NCI-H774 (cell line): ENCODE measurements at regions not wholly inside any gene's neighbourhood (a gene's known extent, or its start where the extent isn't known, plus 50 kb on each side); places are given as distances from the start of the nearest gene placed in this dataset.
"Not testable (repeated sequence)": the region's sequence is repeated elsewhere in the genome, so short reads cannot be mapped to it uniquely, and the experiment has no call there.

Experiments
- DNase-seq: peaks from one replicate; lab custom pipeline; 2025; lab: John Stamatoyannopoulos, UW

GRCh38 chr1:47661040-47661439 lies 223.2 kb downstream of the FOXD2 start:
- no peak for DNase-seq

GRCh38 chr1:47662068-47662467 lies 224.2 kb downstream of the FOXD2 start:
- no peak for DNase-seq

- peak; percentile 33 for DNase-seq
These were observed 225.4 kb downstream of the FOXD2 start for GRCh38 chr1:47663286-47663685.

GRCh38 chr1:47664356-47664755 lies 226.5 kb downstream of the FOXD2 start:
- no peak for DNase-seq

GRCh38 chr1:47664896-47665295 lies 227.1 kb downstream of the FOXD2 start:
- DNase-seq, result not testable (repeated sequence)

- DNase-seq, result no peak
These were observed 231.3 kb downstream of the FOXD2 start for GRCh38 chr1:47669081-47669585.

- DNase-seq, result no peak
These were observed 234.8 kb downstream of the FOXD2 start for GRCh38 chr1:47672622-47673021.

GRCh38 chr1:47674189-47674588 lies 236.3 kb downstream of the FOXD2 start:
- no peak for DNase-seq

- no peak for DNase-seq
These were observed 237.3 kb downstream of the FOXD2 start for GRCh38 chr1:47675047-47675675.

GRCh38 chr1:47675721-47676120 lies 237.9 kb downstream of the FOXD2 start:
- DNase-seq, result no peak

GRCh38 chr1:47676311-47677054 lies 238.6 kb downstream of the FOXD2 start:
- no peak for DNase-seq

- DNase-seq, result no peak
These were observed 239.5 kb downstream of the FOXD2 start for GRCh38 chr1:47677241-47677940.

GRCh38 chr1:47678464-47678980 lies 240.7 kb downstream of the FOXD2 start:
- no peak for DNase-seq

- no peak for DNase-seq
These were observed 241.5 kb downstream of the FOXD2 start for GRCh38 chr1:47679301-47679791.

GRCh38 chr1:47679826-47680225 lies 242.0 kb downstream of the FOXD2 start:
- DNase-seq, result no peak

- no peak for DNase-seq
These were observed 243.1 kb downstream of the FOXD2 start for GRCh38 chr1:47680815-47681475.

GRCh38 chr1:47681735-47682134 lies 243.9 kb downstream of the FOXD2 start:
- DNase-seq, result no peak

- no peak for DNase-seq
These were observed 244.4 kb downstream of the FOXD2 start for GRCh38 chr1:47682198-47682597.

GRCh38 chr1:47682786-47683350 lies 245.0 kb downstream of the FOXD2 start:
- DNase-seq, result no peak

GRCh38 chr1:47683401-47683800 lies 245.6 kb downstream of the FOXD2 start:
- no peak for DNase-seq

GRCh38 chr1:47684518-47684917 lies 246.7 kb downstream of the FOXD2 start:
- no peak for DNase-seq
